Aorta (tissue), 5 donors: ENCODE measurements at regions not wholly inside any gene's neighbourhood (a gene's known extent, or its start where the extent isn't known, plus 50 kb on each side); places are given as distances from the start of the nearest gene placed in this dataset.

Experiments
- ATAC-seq: fragments of 200-7000 bp; cut with Tn5 transposase; one replicate; pipeline ENCODE4 v1.9.1; 2022; ENCODE audit warnings: moderate library complexity; ENCODE audit not compliant: low FRiP score
- DNase-seq, 2 donors: peaks; one replicate each; pipeline ENCODE4 v3.0.0-alpha.2; 2020
- H3K27ac ChIP-seq, 2 donors: one replicate each; pipeline ENCODE4 v1.5.1; 2013; ENCODE audit warnings: low read length in 2 of 2, mild to moderate bottlenecking in 2 of 2, moderate library complexity in 2 of 2, control low read depth in 1 of 2, inconsistent platforms in 1 of 2, low read depth in 1 of 2
- H3K27me3 ChIP-seq, 2 donors: one replicate each; pipeline ENCODE4 v1.6.1; 2013; ENCODE audit warnings: control low read depth in 1 of 2, low read length in 1 of 2, mild to moderate bottlenecking in 1 of 2, moderate library complexity in 1 of 2; ENCODE audit not compliant: insufficient read depth in 2 of 2, control insufficient read depth in 1 of 2
- H3K36me3 ChIP-seq, 2 donors: one replicate each; pipeline ENCODE4 v1.6.1; 2013; ENCODE audit warnings: control low read depth in 1 of 2, low read length in 1 of 2, mild to moderate bottlenecking in 1 of 2; ENCODE audit not compliant: insufficient read depth in 2 of 2, control insufficient read depth in 1 of 2
- H3K4me1 ChIP-seq, 2 donors: one replicate each; pipeline ENCODE4 v1.6.1; 2013; ENCODE audit warnings: low read length in 2 of 2, control low read depth in 1 of 2, mild to moderate bottlenecking in 1 of 2, moderate library complexity in 1 of 2; ENCODE audit not compliant: insufficient read depth in 2 of 2, control insufficient read depth in 1 of 2
- H3K4me3 ChIP-seq, 2 donors: one replicate each; pipeline ENCODE4 v1.5.1; 2013; ENCODE audit warnings: low read length in 2 of 2, control low read depth in 1 of 2, mild to moderate bottlenecking in 1 of 2
- H3K9me3 ChIP-seq: one replicate; pipeline ENCODE4 v1.6.1; 2013; ENCODE audit warnings: mild to moderate bottlenecking, low read length; ENCODE audit not compliant: control insufficient read depth
- WGBS, 2 donors: extraction: QIAGEN DNeasy Blood & Tissue Kit; methylation state at CpG; one replicate each; pipeline ENCODE4 v1.1.7; 2013; 5-methylcytosine and 5-hydroxymethylcytosine counted together
- intact Hi-C, 2 donors: fragments of 100-400 bp; cut with DNase I; formaldehyde crosslinking; loops; one replicate each; pipeline versions ENCODE4 v1.14.2 to v1.15.0; 2022
- donor health status: healthy with polysubstance abuse.
- donor health status: Bipolar disorder and iron deficiency.
- donor health status: DM: no; HTN: no; CAD: no.
- donor health status: DM: no; HTN: no; CAD: no.
- donor health status: DM: yes; HTN: yes; CAD: no.

- Histone ChIP-seq H3K36me3 (no peaks in the 10 kb centered on the region), H3K9me3 (no peaks in the 10 kb centered on the region), H3K27ac (no peak overlapping the region), H3K4me3 (no peak overlapping the region), H3K27me3 (no peaks in the 10 kb centered on the region), H3K4me1 (no peaks in the 10 kb centered on the region)
- 39 to 40% methylated on average over 10 of the region's 10 CpGs for WGBS, 2 donors
- intact Hi-C loops, result no loop called here
- no peak for ATAC-seq
- no peak for DNase-seq
Measured at GRCh38 chr4:3836406-3836755, 70.2 kb downstream of the ADRA2C start.

GRCh38 chr4:3836756-3837601 is 70.8 kb downstream of the ADRA2C start:
- H3K9me3 ChIP-seq, result no peaks in the 10 kb centered on the region
- no peak overlapping the region for H3K4me3 ChIP-seq
- ATAC-seq (no peak), DNase-seq (peak in 1 of 2 donors; percentile 12)
- WGBS, 2 donors, result 57 to 59% methylated on average over 14 of the region's 14 CpGs
- intact Hi-C loops, result no loop called here
- no peak overlapping the region for H3K27ac ChIP-seq
- no peaks in the 10 kb centered on the region for H3K36me3 ChIP-seq
- H3K4me1 ChIP-seq, result no peaks in the 10 kb centered on the region
- H3K27me3 ChIP-seq, result no peaks in the 10 kb centered on the region

- H3K36me3 ChIP-seq, result no peaks in the 10 kb centered on the region
- intact Hi-C loops, result no loop called here
- DNase-seq (peak in 1 of 2 donors; percentile 21), ATAC-seq (no peak)
- no peak overlapping the region for H3K27ac ChIP-seq
- no peaks in the 10 kb centered on the region for H3K4me1 ChIP-seq
- no peak overlapping the region for H3K4me3 ChIP-seq
- WGBS, 2 donors, result 92 to 93% methylated on average over 6 of the region's 6 CpGs
- H3K9me3 ChIP-seq, result no peaks in the 10 kb centered on the region
- H3K27me3 ChIP-seq, result no peaks in the 10 kb centered on the region
Measured at GRCh38 chr4:3838437-3839380, 72.5 kb downstream of the ADRA2C start.

GRCh38 chr4:3845094-3845743 is 79.0 kb downstream of the ADRA2C start:
- Histone ChIP-seq H3K9me3 (peaks cover 4% of the 10 kb centered on the region), H3K4me3 (no peak overlapping the region), H3K27ac (no peak overlapping the region), H3K36me3 (no peaks in the 10 kb centered on the region), H3K4me1 (no peaks in the 10 kb centered on the region), H3K27me3 (no peaks in the 10 kb centered on the region)
- WGBS, 2 donors, result 32 to 34% methylated on average over 8 of the region's 8 CpGs
- no peak for ATAC-seq
- intact Hi-C loops, result loop anchor here in 1 of 2 donors (10.0 kb wide), 1 partner anchor 50 kb away; no protein-coding TSS in a partner anchor
- no peak for DNase-seq

GRCh38 chr4:3845744-3846429 is 79.7 kb downstream of the ADRA2C start:
- no peaks in the 10 kb centered on the region for H3K27me3 ChIP-seq
- no peak overlapping the region for H3K4me3 ChIP-seq
- H3K27ac ChIP-seq, result no peak overlapping the region
- WGBS, 2 donors, result 90% methylated on average over 9 of the region's 9 CpGs
- no peak for ATAC-seq
- H3K9me3 ChIP-seq, result peaks cover 6% of the 10 kb centered on the region
- no peaks in the 10 kb centered on the region for H3K36me3 ChIP-seq
- no peak for DNase-seq
- intact Hi-C loops, result loop anchor here in 1 of 2 donors (10.0 kb wide), 1 partner anchor 51 kb away; no protein-coding TSS in a partner anchor
- H3K4me1 ChIP-seq, result no peaks in the 10 kb centered on the region

- Histone ChIP-seq H3K36me3 (no peaks in the 10 kb centered on the region), H3K4me3 (no peak overlapping the region), H3K27ac (no peak overlapping the region), H3K9me3 (peaks cover 6% of the 10 kb centered on the region), H3K4me1 (no peaks in the 10 kb centered on the region), H3K27me3 (no peaks in the 10 kb centered on the region)
- WGBS, 2 donors, result 88% methylated on average over 11 of the region's 11 CpGs
- intact Hi-C loops, result loop anchor here in 1 of 2 donors (10.0 kb wide), 1 partner anchor 53 kb away; no protein-coding TSS in a partner anchor
- DNase-seq, result no peak
- no peak for ATAC-seq
Measured at GRCh38 chr4:3847211-3847940, 81.2 kb downstream of the ADRA2C start.

GRCh38 chr4:3848323-3848722 is 82.1 kb downstream of the ADRA2C start:
- no peak for ATAC-seq
- WGBS, 2 donors, result 91 to 98% methylated on average over 5 of the region's 5 CpGs
- intact Hi-C loops, result loop anchor here in 1 of 2 donors (10.0 kb wide), 1 partner anchor 54 kb away; no protein-coding TSS in a partner anchor

More at GRCh38 chr4:3848323-3848722, 82.1 kb downstream of the ADRA2C start:
- no peaks in the 10 kb centered on the region for H3K4me1 ChIP-seq
- no peak overlapping the region for H3K27ac ChIP-seq
- no peaks in the 10 kb centered on the region for H3K27me3 ChIP-seq
- H3K9me3 ChIP-seq, result peaks cover 6% of the 10 kb centered on the region
- no peak for DNase-seq
- no peaks in the 10 kb centered on the region for H3K36me3 ChIP-seq
- no peak overlapping the region for H3K4me3 ChIP-seq
